ENCODE measurements at regions not wholly inside any gene's neighbourhood (a gene's known extent, or its start where the extent isn't known, plus 50 kb on each side); places are given as distances from the start of the nearest gene placed in this dataset.

- no peak overlapping the region for H3K27ac ChIP-seq (ENCODE audit: insufficient read depth, low read length)
- no peaks in the 10 kb centered on the region for H3K9me3 ChIP-seq (ENCODE audit: control insufficient read depth, insufficient read depth, low read depth, low read length)
- no peak overlapping the region for H3K9ac ChIP-seq (ENCODE audit: insufficient read depth, low read length)
- H3K27me3 ChIP-seq (ENCODE audit: control insufficient read depth, insufficient read depth, low read length), result no peaks in the 10 kb centered on the region
- no peak overlapping the region for H3K4me2 ChIP-seq (ENCODE audit: extremely low read depth, insufficient read depth, low read length)
- no peaks in the 10 kb centered on the region for H3K36me3 ChIP-seq (ENCODE audit: control insufficient read depth, insufficient read depth, low read length)
- no peak overlapping the region for H3K4me3 ChIP-seq (replicated peaks in 1 of 4; ENCODE audit: control extremely low read depth in 1 of 4, insufficient read depth in 1 of 4, low read depth in 3 of 4, low read length in 4 of 4)
- no peaks in the 10 kb centered on the region for H3K4me1 ChIP-seq (ENCODE audit: control insufficient read depth, extremely low read depth, insufficient read depth, low read length)
- no peak for DNase-seq (ENCODE audit: low read depth in 2 of 2)
- H2AFZ ChIP-seq (ENCODE audit: low read length), result no peak overlapping the region
- H3K79me2 ChIP-seq (ENCODE audit: control insufficient read depth, insufficient read depth, low read length), result no peaks in the 10 kb centered on the region
- H4K20me1 ChIP-seq (ENCODE audit: control insufficient read depth, extremely low read depth, insufficient read depth, low read length), result no peaks in the 10 kb centered on the region
- no peak for TF ChIP-seq EZH2 (IDR thresholded peaks at IDR 0.05; ENCODE audit: low read length, missing control alignments)
- TF ChIP-seq CTCF (conservative IDR thresholded peaks at IDR 0.05 in 1 of 2, IDR thresholded peaks at IDR 0.05 in 1 of 2; ENCODE audit: low read depth in 1 of 2, low read length in 2 of 2), result no peak
These were observed 254.5 kb downstream of the RASEF start for GRCh38 chr9:82808478-82808877.

- Histone ChIP-seq H3K79me2 (ENCODE audit: control insufficient read depth, insufficient read depth, low read length) (no peaks in the 10 kb centered on the region), H3K4me1 (ENCODE audit: control insufficient read depth, extremely low read depth, insufficient read depth, low read length) (no peaks in the 10 kb centered on the region), H3K9me3 (ENCODE audit: control insufficient read depth, insufficient read depth, low read depth, low read length) (no peaks in the 10 kb centered on the region), H3K4me2 (ENCODE audit: extremely low read depth, insufficient read depth, low read length) (no peak overlapping the region), H3K27ac (ENCODE audit: insufficient read depth, low read length) (no peak overlapping the region), H4K20me1 (ENCODE audit: control insufficient read depth, extremely low read depth, insufficient read depth, low read length) (no peaks in the 10 kb centered on the region), H3K27me3 (ENCODE audit: control insufficient read depth, insufficient read depth, low read length) (no peaks in the 10 kb centered on the region), H3K9ac (ENCODE audit: insufficient read depth, low read length) (no peak overlapping the region), H3K36me3 (ENCODE audit: control insufficient read depth, insufficient read depth, low read length) (no peaks in the 10 kb centered on the region), H2AFZ (ENCODE audit: low read length) (no peak overlapping the region), H3K4me3 (replicated peaks in 1 of 4; ENCODE audit: control extremely low read depth in 1 of 4, insufficient read depth in 1 of 4, low read depth in 3 of 4, low read length in 4 of 4) (no peak overlapping the region)
- DNase-seq (ENCODE audit: low read depth in 2 of 2), result peak; percentile 67 to 92
- TF ChIP-seq CTCF (conservative IDR thresholded peaks at IDR 0.05 in 1 of 2, IDR thresholded peaks at IDR 0.05 in 1 of 2; ENCODE audit: low read depth in 1 of 2, low read length in 2 of 2), result no peak
- TF ChIP-seq EZH2 (IDR thresholded peaks at IDR 0.05; ENCODE audit: low read length, missing control alignments), result no peak
These were observed 252.0 kb downstream of the RASEF start for GRCh38 chr9:82810915-82811314.

- Histone ChIP-seq H2AFZ (ENCODE audit: low read length) (no peak overlapping the region), H3K4me2 (ENCODE audit: extremely low read depth, insufficient read depth, low read length) (no peak overlapping the region), H3K79me2 (ENCODE audit: control insufficient read depth, insufficient read depth, low read length) (no peaks in the 10 kb centered on the region), H4K20me1 (ENCODE audit: control insufficient read depth, extremely low read depth, insufficient read depth, low read length) (no peaks in the 10 kb centered on the region), H3K4me1 (ENCODE audit: control insufficient read depth, extremely low read depth, insufficient read depth, low read length) (no peaks in the 10 kb centered on the region), H3K4me3 (replicated peaks in 1 of 4; ENCODE audit: control extremely low read depth in 1 of 4, insufficient read depth in 1 of 4, low read depth in 3 of 4, low read length in 4 of 4) (no peak overlapping the region), H3K9me3 (ENCODE audit: control insufficient read depth, insufficient read depth, low read depth, low read length) (no peaks in the 10 kb centered on the region), H3K36me3 (ENCODE audit: control insufficient read depth, insufficient read depth, low read length) (no peaks in the 10 kb centered on the region), H3K27me3 (ENCODE audit: control insufficient read depth, insufficient read depth, low read length) (no peaks in the 10 kb centered on the region), H3K27ac (ENCODE audit: insufficient read depth, low read length) (no peak overlapping the region), H3K9ac (ENCODE audit: insufficient read depth, low read length) (no peak overlapping the region)
- TF ChIP-seq EZH2 (IDR thresholded peaks at IDR 0.05; ENCODE audit: low read length, missing control alignments), result no peak
- TF ChIP-seq CTCF (conservative IDR thresholded peaks at IDR 0.05 in 1 of 2, IDR thresholded peaks at IDR 0.05 in 1 of 2; ENCODE audit: low read depth in 1 of 2, low read length in 2 of 2), result no peak
- DNase-seq (ENCODE audit: low read depth in 2 of 2), result no peak
These were observed 243.7 kb downstream of the RASEF start for GRCh38 chr9:82819260-82819659.
